NCI-H1417 treated with DMSO at 0.1 percent for 48 hours (cell line): ENCODE measurements at regions not wholly inside any gene's neighbourhood (a gene's known extent, or its start where the extent isn't known, plus 50 kb on each side); places are given as distances from the start of the nearest gene placed in this dataset.

ENCODE experiments used
- DNase-seq: peaks from one replicate; lab custom pipeline; 2025; lab: John Stamatoyannopoulos, UW

- DNase-seq, result no peak
Measured at GRCh38 chr3:181764544-181764943, 52.8 kb downstream of the SOX2 start.

GRCh38 chr3:181770296-181770695 lies 58.6 kb downstream of the SOX2 start:
- no peak for DNase-seq

GRCh38 chr3:181771120-181771519 lies 59.4 kb downstream of the SOX2 start:
- DNase-seq, result no peak

- DNase-seq, result no peak
Measured at GRCh38 chr3:181772166-181772565, 60.4 kb downstream of the SOX2 start.

- no peak for DNase-seq
Measured at GRCh38 chr3:181773921-181774320, 62.2 kb downstream of the SOX2 start.

- DNase-seq, result no peak
Measured at GRCh38 chr3:181782306-181782954, 70.7 kb downstream of the SOX2 start.

- no peak for DNase-seq
Measured at GRCh38 chr3:181790561-181790960, 78.8 kb downstream of the SOX2 start.

GRCh38 chr3:181791056-181791955 lies 79.6 kb downstream of the SOX2 start:
- no peak for DNase-seq

GRCh38 chr3:181793006-181793405 lies 81.3 kb downstream of the SOX2 start:
- no peak for DNase-seq

- DNase-seq, result no peak
Measured at GRCh38 chr3:181794011-181794790, 82.5 kb downstream of the SOX2 start.

- DNase-seq, result no peak
Measured at GRCh38 chr3:181796641-181797040, 84.9 kb downstream of the SOX2 start.

- DNase-seq, result no peak
Measured at GRCh38 chr3:181797431-181797830, 85.7 kb downstream of the SOX2 start.

GRCh38 chr3:181805703-181806102 lies 94.0 kb downstream of the SOX2 start:
- DNase-seq, result no peak

GRCh38 chr3:181808053-181808452 lies 96.3 kb downstream of the SOX2 start:
- DNase-seq, result no peak

- DNase-seq, result no peak
Measured at GRCh38 chr3:181823716-181824115, 112.0 kb downstream of the SOX2 start.

- DNase-seq, result no peak
Measured at GRCh38 chr3:181824961-181825360, 113.2 kb downstream of the SOX2 start.

GRCh38 chr3:181839039-181839915 lies 127.6 kb downstream of the SOX2 start:
- peak; percentile 80 for DNase-seq

GRCh38 chr3:181839916-181840297 lies 128.2 kb downstream of the SOX2 start:
- DNase-seq, result no peak

GRCh38 chr3:181844211-181844610 lies 132.5 kb downstream of the SOX2 start:
- no peak for DNase-seq

GRCh38 chr3:181847276-181847675 lies 135.6 kb downstream of the SOX2 start:
- no peak for DNase-seq

- peak; percentile 32 for DNase-seq
Measured at GRCh38 chr3:181851063-181851462, 139.3 kb downstream of the SOX2 start.

- no peak for DNase-seq
Measured at GRCh38 chr3:181855825-181856224, 144.1 kb downstream of the SOX2 start.
